H9 (cell line): ENCODE measurements at regions not wholly inside any gene's neighbourhood (a gene's known extent, or its start where the extent isn't known, plus 50 kb on each side); places are given as distances from the start of the nearest gene placed in this dataset.

ENCODE experiments used
- DNase-seq: peaks from one replicate; pipeline ENCODE4 v3.0.0-alpha.2; 2017
- H2AFZ ChIP-seq: one replicate; pipeline ENCODE4 v1.6.1; 2013; ENCODE audit warnings: mild to moderate bottlenecking, low read length, control low read depth, moderate library complexity
- H2AK5ac ChIP-seq: 2 replicates; pipeline ENCODE4 v1.6.1; 2013; ENCODE audit warnings: low read length, control low read depth, mixed read lengths; ENCODE audit not compliant: insufficient read length
- H2BK120ac ChIP-seq: one replicate; pipeline ENCODE4 v1.6.1; 2013; ENCODE audit warnings: low read depth, mild to moderate bottlenecking, low read length, control low read depth, inconsistent platforms; ENCODE audit not compliant: poor library complexity, severe bottlenecking
- H2BK12ac ChIP-seq: 2 replicates; pipeline ENCODE4 v1.6.1; 2013; ENCODE audit warnings: low read length, control low read depth, mixed read lengths, low read depth; ENCODE audit not compliant: insufficient read length
- H2BK15ac ChIP-seq: 2 replicates; pipeline ENCODE4 v1.6.1; 2013; ENCODE audit warnings: low read depth, low read length, control low read depth
- H2BK20ac ChIP-seq: one replicate; pipeline ENCODE4 v1.6.1; 2013; ENCODE audit warnings: low read depth, mild to moderate bottlenecking, low read length, control low read depth, inconsistent platforms; ENCODE audit not compliant: poor library complexity, severe bottlenecking
- H2BK5ac ChIP-seq: 2 replicates; pipeline ENCODE4 v1.6.1; 2013; ENCODE audit warnings: low read length, control low read depth, mixed read lengths; ENCODE audit not compliant: insufficient read length
- H3K14ac ChIP-seq: 2 replicates; pipeline ENCODE4 v1.6.1; 2013; ENCODE audit warnings: low read length, control low read depth; ENCODE audit not compliant: insufficient read depth
- H3K18ac ChIP-seq: 2 replicates; pipeline ENCODE4 v1.6.1; 2013; ENCODE audit warnings: low read depth, mild to moderate bottlenecking, mixed read lengths, low read length, control low read depth; ENCODE audit not compliant: insufficient read length
- H3K23ac ChIP-seq: 2 replicates; pipeline ENCODE4 v1.6.1; 2013; ENCODE audit warnings: low read length, control low read depth, mixed read lengths, low read depth; ENCODE audit not compliant: insufficient read length
- H3K23me2 ChIP-seq: 2 replicates; pipeline ENCODE4 v1.6.1; 2013; ENCODE audit warnings: low read depth, mild to moderate bottlenecking, mixed read lengths, low read length, control low read depth; ENCODE audit not compliant: insufficient read length, poor library complexity, severe bottlenecking
- H3K27ac ChIP-seq: 2 replicates; pipeline ENCODE4 v1.5.1; 2013; ENCODE audit warnings: low read length, control low read depth, mixed read lengths, low read depth; ENCODE audit not compliant: insufficient read length
- H3K27me3 ChIP-seq: 2 replicates; pipeline ENCODE4 v1.6.1; 2013; ENCODE audit warnings: low read length, control low read depth, inconsistent platforms; ENCODE audit not compliant: insufficient read depth
- H3K4ac ChIP-seq: 2 replicates; pipeline ENCODE4 v1.6.1; 2013; ENCODE audit warnings: low read depth, mild to moderate bottlenecking, control low read depth, inconsistent platforms, low read length, moderate library complexity
- H3K4me1 ChIP-seq: 2 replicates; pipeline ENCODE4 v1.6.1; 2013; ENCODE audit warnings: low read length, control low read depth, inconsistent platforms; ENCODE audit not compliant: insufficient read depth
- H3K4me2 ChIP-seq: 2 replicates; pipeline ENCODE4 v1.6.1; 2013; ENCODE audit warnings: low read length, control low read depth, mixed read lengths; ENCODE audit not compliant: insufficient read length, insufficient read depth
- H3K56ac ChIP-seq: 2 replicates; pipeline ENCODE4 v1.6.1; 2013; ENCODE audit warnings: low read depth, mild to moderate bottlenecking, mixed read lengths, low read length, control low read depth; ENCODE audit not compliant: insufficient read length
- H3K79me1 ChIP-seq: 2 replicates; pipeline ENCODE4 v1.6.1; 2013; ENCODE audit warnings: low read depth, mild to moderate bottlenecking, moderate library complexity, low read length, control low read depth, inconsistent platforms; ENCODE audit not compliant: insufficient read depth, poor library complexity, severe bottlenecking
- H3K79me2 ChIP-seq: 2 replicates; pipeline ENCODE4 v1.6.1; 2013; ENCODE audit warnings: low read length, control low read depth, inconsistent platforms; ENCODE audit not compliant: insufficient read depth
- H3K9ac ChIP-seq: 2 replicates; pipeline ENCODE4 v1.6.1; 2013; ENCODE audit warnings: low read length, control low read depth, mixed read lengths; ENCODE audit not compliant: insufficient read length; ENCODE audit errors: extremely low read depth
- H3K9me3 ChIP-seq: one replicate; pipeline ENCODE4 v1.6.1; 2013; ENCODE audit warnings: low read depth, low read length, inconsistent platforms; ENCODE audit not compliant: control insufficient read depth
- H3T11ph ChIP-seq: one replicate; pipeline ENCODE4 v1.6.1; 2013; ENCODE audit warnings: mild to moderate bottlenecking, low read length, control low read depth, inconsistent platforms
- H4K20me1 ChIP-seq: one replicate; pipeline ENCODE4 v1.6.1; 2013; ENCODE audit not compliant: control insufficient read depth, insufficient read length, insufficient read depth
- H4K5ac ChIP-seq: 2 replicates; pipeline ENCODE4 v1.6.1; 2013; ENCODE audit warnings: low read depth, mild to moderate bottlenecking, mixed read lengths, low read length, control low read depth; ENCODE audit not compliant: insufficient read length
- H4K8ac ChIP-seq: replicated peaks from 2 replicates; pipeline ENCODE4 v1.6.1; 2013; ENCODE audit warnings: low read length, control low read depth, mixed read lengths, low read depth; ENCODE audit not compliant: insufficient read length
- H4K91ac ChIP-seq: 2 replicates; pipeline ENCODE4 v1.6.1; 2013; ENCODE audit warnings: low read depth, mild to moderate bottlenecking, moderate library complexity, mixed read lengths, low read length, control low read depth; ENCODE audit not compliant: insufficient read length
- H3K27ac Mint-ChIP-seq, 3 experiments: 2 replicates in 2 of 3; 3 replicates in 1 of 3; pipeline ENCODE4 v1.8.0; 2020 to 2021; ENCODE audit warnings: mixed read lengths in 3 of 3, mild to moderate bottlenecking in 1 of 3, moderate library complexity in 1 of 3
- H3K27me3 Mint-ChIP-seq: 2 replicates; pipeline ENCODE4 v1.8.0; 2021; ENCODE audit warnings: low read depth, mild to moderate bottlenecking, moderate library complexity, mixed read lengths
- H3K36me3 Mint-ChIP-seq, 3 experiments: 2 replicates in 2 of 3; 3 replicates in 1 of 3; pipeline ENCODE4 v1.8.0; 2020 to 2021; ENCODE audit warnings: low read depth in 3 of 3, mixed read lengths in 3 of 3; ENCODE audit not compliant: insufficient read depth in 1 of 3
- H3K4me1 Mint-ChIP-seq, 2 experiments: 2 replicates each; pipeline ENCODE4 v1.8.0; 2020; ENCODE audit warnings: mixed read lengths in 2 of 2
- H3K4me3 Mint-ChIP-seq, 2 experiments: 2 replicates in 1 of 2; 3 replicates in 1 of 2; pipeline ENCODE4 v1.8.0; 2020 to 2021; ENCODE audit warnings: mild to moderate bottlenecking in 2 of 2, mixed read lengths in 2 of 2, moderate library complexity in 1 of 2
- H3K9me3 Mint-ChIP-seq, 2 experiments: 2 replicates in 1 of 2; 3 replicates in 1 of 2; pipeline ENCODE4 v1.8.0; 2020; ENCODE audit warnings: mild to moderate bottlenecking in 2 of 2, mixed read lengths in 2 of 2, moderate library complexity in 1 of 2
- CTCF ChIP-seq: fragments of 200-600 bp; sonication (generic); conservative IDR thresholded peaks from 3 replicates; pipeline ENCODE4 v1.8.0; 2021; ENCODE audit warnings: antibody characterized with exemption, mild to moderate bottlenecking
- WGBS: extraction: QIAGEN DNeasy Blood & Tissue Kit; methylation state at CpG from one replicate; pipeline ENCODE4 v1.1.7; 2013; ENCODE audit warnings: missing lambda C conversion rate, low lambda C conversion rate, mixed read lengths; ENCODE audit not compliant: insufficient read length; ENCODE audit errors: extremely low coverage; 5-methylcytosine and 5-hydroxymethylcytosine counted together

DNA sequence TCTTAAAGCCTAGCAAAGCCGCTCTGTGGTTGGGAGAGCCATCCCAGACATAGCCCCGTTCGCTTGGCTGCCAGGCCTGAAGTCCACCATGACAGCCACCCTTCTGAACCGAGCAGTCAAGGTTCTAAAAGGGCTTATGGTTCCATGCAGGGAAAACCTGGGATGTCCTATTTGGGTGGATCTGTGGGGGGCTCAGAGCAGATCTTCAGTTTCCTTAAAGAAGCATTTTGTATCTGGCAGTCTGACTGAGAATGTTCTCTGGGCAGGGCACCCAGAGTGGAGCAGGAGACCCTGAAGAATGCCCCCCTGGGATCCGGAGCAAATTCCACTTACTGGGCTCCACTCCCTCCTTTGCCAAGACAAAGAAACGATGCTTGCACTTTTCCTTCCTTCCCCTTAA is 127.2 kb downstream of the IRX5 start:
- TF ChIP-seq CTCF, result no peak
- Histone ChIP-seq H3K23ac (no peak overlapping the region), H2BK12ac (no peak overlapping the region), H3K27ac (no peak overlapping the region), H3T11ph (no peak overlapping the region), H4K20me1 (no peaks in the 10 kb centered on the region), H2BK15ac (no peak overlapping the region), H3K4me2 (no peak overlapping the region), H3K14ac (no peak overlapping the region; the same call in 1 of the 2 replicates), H2BK120ac (no peak overlapping the region), H3K79me1 (no peaks in the 10 kb centered on the region), H2BK5ac (no peak overlapping the region), H3K79me2 (no peaks in the 10 kb centered on the region), H3K27me3 (peaks cover 15% of the 10 kb centered on the region; the same call in 1 of the 2 replicates), H3K9ac (no peak overlapping the region), H2AK5ac (no peak overlapping the region), H2BK20ac (no peak overlapping the region), H2AFZ (no peak overlapping the region), H4K5ac (no peak overlapping the region), H3K23me2 (peaks cover 7% of the 10 kb centered on the region), H4K8ac (no peak overlapping the region), H4K91ac (no peak overlapping the region), H3K18ac (no peak overlapping the region), H3K9me3 (no peaks in the 10 kb centered on the region), H3K4ac (no peak overlapping the region), H3K56ac (no peak overlapping the region), H3K4me1 (no peaks in the 10 kb centered on the region; the same call in 1 of the 2 replicates)
- peaks cover 4 to 6% of the 10 kb centered on the region in 2 experiments; a peak in 2 of 5 replicates for H3K9me3 Mint-ChIP-seq
- peaks cover 8 to 12% of the 10 kb centered on the region in 2 experiments for H3K4me1 Mint-ChIP-seq
- DNase-seq, result no peak
- no CpG with 5 or more reads among the region's 6 CpGs for WGBS
- H3K36me3 Mint-ChIP-seq, result peaks cover 0 to 5% (median 0%) of the 10 kb centered on the region in 3 experiments; a peak in 1 of 7 replicates
- peaks cover 70% of the 10 kb centered on the region for H3K27me3 Mint-ChIP-seq
- no peak overlapping the region; a peak in 1 of 5 replicates for H3K4me3 Mint-ChIP-seq
- H3K27ac Mint-ChIP-seq, result no peak overlapping the region
